Right hindlimb (tissue), 1 donor: ENCODE measurements at regions not wholly inside any gene's neighbourhood (a gene's known extent, or its start where the extent isn't known, plus 50 kb on each side); places are given as distances from the start of the nearest gene placed in this dataset.
"Not testable (repeated sequence)": the region's sequence is repeated elsewhere in the genome, so short reads cannot be mapped to it uniquely, and the experiment has no call there.

Experiments
- DNase-seq: peaks from one replicate; pipeline ENCODE4 v3.0.0-alpha.2; 2018

GRCh38 chr9:74373348-74373747 lies 123.8 kb upstream of the RORB start:
- no peak for DNase-seq

DNA sequence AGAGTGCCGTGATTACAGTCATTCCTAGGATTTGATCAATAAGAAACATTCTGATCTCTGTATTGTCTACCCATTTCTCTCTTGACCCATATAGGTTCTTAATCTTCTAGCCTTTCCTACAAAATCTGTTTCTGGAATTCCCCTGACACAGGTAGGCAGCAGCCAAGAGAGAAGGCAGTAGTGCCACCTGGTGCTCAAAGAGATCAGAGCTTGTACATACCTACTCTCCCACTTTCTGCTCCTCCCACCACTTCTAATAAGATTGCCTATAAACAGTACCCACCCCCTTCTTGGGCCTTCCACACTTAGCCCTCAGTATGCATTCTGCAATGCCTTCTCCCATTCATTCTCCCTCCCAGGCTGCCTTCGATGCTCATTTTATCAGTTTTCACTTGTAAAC lies 117.4 kb upstream of the RORB start:
- no peak for DNase-seq

- DNase-seq = no peak
These were observed 105.3 kb upstream of the RORB start for GRCh38 chr9:74391816-74392215.

DNA sequence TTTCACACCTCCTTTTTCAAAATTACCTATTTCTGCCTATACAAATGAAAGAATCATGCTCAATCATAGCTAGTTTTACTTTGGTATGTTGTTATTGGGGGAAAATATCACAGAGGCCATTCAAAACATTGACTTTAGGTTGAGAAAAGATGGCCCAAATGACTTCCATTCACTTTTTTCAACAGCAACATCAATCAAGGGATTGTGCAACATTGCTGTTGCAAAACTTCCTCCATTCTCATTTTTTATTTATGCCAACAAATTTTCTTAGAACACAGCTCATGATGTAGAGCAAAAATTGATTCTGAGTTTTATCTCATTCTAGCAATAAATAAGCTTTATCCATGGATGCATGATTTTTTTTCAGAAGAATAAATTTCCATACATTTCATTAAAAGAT lies 93.6 kb upstream of the RORB start:
- no peak for DNase-seq

DNA sequence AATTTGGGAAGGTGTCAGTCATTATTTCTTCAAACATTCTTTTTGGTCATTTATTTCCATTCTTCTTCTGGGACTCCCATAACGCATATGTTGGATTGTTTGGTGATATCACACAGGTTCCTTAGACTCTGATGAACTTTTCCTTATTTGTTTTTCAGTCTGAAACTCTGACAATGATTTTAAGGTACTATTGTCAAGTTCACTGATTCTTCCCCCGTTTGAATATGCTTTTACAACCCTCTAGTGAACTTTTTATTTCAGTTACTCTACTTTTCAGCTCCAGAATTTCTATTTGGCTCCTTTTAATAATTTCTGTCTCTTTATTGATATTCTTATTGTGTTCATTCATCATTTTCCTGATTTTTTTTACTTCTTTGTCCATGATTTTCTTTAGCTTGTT lies 92.5 kb upstream of the RORB start:
- no peak for DNase-seq

DNA sequence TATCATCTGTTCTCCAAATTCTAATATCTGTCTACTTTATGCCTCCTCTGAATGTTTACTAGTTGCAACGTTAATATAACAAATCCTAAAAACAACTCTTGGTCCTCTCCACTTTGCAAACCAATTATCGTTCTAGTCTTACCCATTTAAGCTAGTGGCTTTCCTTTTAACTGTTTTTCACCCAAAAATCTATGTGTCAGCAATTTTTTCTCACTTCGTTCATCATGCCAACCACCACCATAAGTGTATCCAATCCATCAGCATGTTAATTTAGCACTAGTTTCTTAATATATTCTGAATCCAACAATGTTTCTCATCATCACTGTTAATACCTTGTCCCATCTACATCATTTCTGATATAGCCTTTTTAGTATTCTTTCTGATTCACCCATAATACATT lies 90.0 kb upstream of the RORB start:
- DNase-seq = no peak

GRCh38 chr9:74412236-74412979 lies 84.7 kb upstream of the RORB start:
- no peak for DNase-seq

GRCh38 chr9:74413876-74414275 lies 83.3 kb upstream of the RORB start:
- no peak for DNase-seq

GRCh38 chr9:74414325-74414724 lies 82.8 kb upstream of the RORB start:
- DNase-seq = no peak

DNA sequence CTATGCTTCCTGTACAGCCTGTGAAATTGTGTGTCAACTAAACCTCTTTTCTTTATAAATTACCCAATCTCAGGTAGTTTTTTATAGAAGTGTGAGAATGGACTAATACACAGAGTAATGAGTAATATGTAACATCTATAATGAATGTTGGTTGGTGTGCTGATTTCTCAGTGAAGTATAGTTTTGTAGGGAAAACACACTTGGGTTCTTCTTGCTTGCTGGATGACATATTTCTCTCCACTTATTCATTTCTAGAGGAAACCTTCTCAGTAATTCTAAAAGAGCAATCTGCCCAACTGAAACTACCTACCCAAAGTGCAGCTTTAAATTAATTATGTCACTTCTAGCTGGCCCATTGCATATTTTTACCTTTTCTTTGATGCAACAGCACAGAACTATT lies 81.1 kb upstream of the RORB start:
- no peak for DNase-seq

- DNase-seq = not testable (repeated sequence)
These were observed 72.6 kb upstream of the RORB start for GRCh38 chr9:74424488-74424887.

DNA sequence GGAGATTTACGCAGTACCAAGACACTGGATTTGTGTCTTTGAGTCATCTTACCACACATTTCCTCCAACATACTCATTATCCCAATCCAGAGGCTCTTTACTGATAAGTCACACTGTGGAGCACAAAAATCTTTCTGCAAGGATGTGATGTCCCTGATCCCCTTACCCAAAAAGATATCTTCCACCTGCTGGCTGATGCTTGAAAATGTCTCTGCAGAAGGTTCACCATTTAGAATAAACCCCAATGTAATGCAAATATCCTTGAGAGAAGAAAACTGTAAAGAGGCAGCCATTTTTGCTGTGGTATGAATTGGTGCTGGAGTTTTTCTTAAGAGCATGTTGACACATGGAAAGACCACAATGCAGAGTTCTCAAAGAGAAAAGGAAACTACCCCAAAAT lies 65.7 kb upstream of the RORB start:
- DNase-seq = no peak

DNA sequence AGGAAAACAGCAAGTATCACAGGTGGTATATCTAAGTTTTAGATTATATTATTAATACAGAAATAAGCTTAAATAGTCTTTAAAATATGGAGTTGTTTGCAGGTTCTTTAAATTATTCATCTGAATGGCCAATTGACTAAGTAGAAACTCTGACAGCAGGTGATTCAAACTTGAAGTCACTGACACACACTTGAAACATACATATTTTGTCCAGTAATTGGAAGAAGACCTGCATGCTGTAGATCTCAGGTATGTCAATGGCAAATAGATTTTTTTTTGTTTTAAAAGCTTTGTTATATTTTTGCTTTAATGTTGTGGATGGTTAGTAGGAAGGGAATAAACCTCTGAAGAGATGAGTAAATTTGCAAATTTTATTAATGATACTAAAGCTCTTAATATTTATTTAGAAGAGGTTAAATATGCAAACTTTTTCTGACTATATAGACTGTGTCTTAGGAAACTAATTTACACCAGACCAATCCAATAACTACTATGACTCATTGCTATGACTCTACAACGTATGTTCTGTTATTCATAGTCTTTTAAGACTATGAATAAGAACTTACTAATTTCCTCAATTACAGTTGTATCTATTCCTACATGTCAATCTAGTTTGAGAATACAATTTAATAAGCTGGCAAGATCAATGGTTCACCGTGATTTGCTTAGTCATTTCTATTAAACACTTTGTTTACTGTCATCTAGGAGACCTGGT lies 53.9 kb upstream of the RORB start:
- DNase-seq = no peak

DNA sequence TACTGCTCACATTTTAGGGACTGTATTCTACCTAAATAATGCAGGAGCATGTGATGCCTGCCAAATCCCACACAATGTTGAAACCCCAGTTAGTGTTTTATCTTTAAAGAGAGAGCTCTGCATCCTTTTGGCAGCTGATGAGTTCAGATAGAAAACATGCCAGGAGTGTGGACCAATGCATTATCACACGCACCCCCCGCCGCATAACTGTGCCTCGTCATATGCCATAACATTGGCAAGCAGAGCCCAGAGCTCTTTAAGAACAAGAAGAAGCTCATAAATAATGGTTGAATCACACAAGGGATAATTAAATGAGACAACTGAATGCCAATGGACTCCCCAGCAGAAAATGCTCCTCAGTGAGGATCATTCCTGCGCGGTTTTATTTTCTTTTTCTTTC lies 52.8 kb upstream of the RORB start:
- no peak for DNase-seq
